Ovary (tissue), 7 donors: ENCODE measurements at regions not wholly inside any gene's neighbourhood (a gene's known extent, or its start where the extent isn't known, plus 50 kb on each side); places are given as distances from the start of the nearest gene placed in this dataset.
"Not testable (repeated sequence)": the region's sequence is repeated elsewhere in the genome, so short reads cannot be mapped to it uniquely, and the experiment has no call there.

ENCODE experiments used
- DNase-seq, 5 donors: peaks; one replicate each; pipeline ENCODE4 v3.0.0-alpha.2; 2019 to 2020
- H3K27ac ChIP-seq, 2 donors: fragments of 200-600 bp; one replicate each; pipeline versions ENCODE4 v1.5.1 to v1.8.0; 2019 to 2022
- H3K27me3 ChIP-seq: fragments of 200-600 bp; one replicate; pipeline ENCODE4 v1.8.0; 2022
- H3K36me3 ChIP-seq: fragments of 200-600 bp; sonication (generic); one replicate; pipeline ENCODE4 v1.5.1; 2019
- H3K4me1 ChIP-seq: one replicate; pipeline ENCODE4 v1.8.1; 2013; ENCODE audit warnings: mild to moderate bottlenecking, moderate library complexity; ENCODE audit not compliant: insufficient read depth
- H3K4me3 ChIP-seq: fragments of 200-600 bp; sonication (generic); one replicate; pipeline ENCODE4 v1.5.1; 2017
- H3K9me3 ChIP-seq, 2 donors: fragments of 200-600 bp in 1 of 2; sonication (generic) in 1 of 2; one replicate each; pipeline versions ENCODE4 v1.5.1 to v1.8.1; 2013 to 2019; ENCODE audit warnings: mild to moderate bottlenecking in 1 of 2, moderate library complexity in 1 of 2
- CTCF ChIP-seq, 3 donors: fragments of 450-650 bp in 2 of 3; fragments of 200-600 bp in 1 of 3; IDR thresholded peaks; one replicate each; pipeline versions ENCODE4 v1.5.1 to v1.8.0; 2016 to 2022; ENCODE audit warnings: antibody characterized with exemption in 3 of 3, mild to moderate bottlenecking in 1 of 3
- EP300 ChIP-seq: sonication (generic); formaldehyde crosslinking; IDR thresholded peaks from one replicate; pipeline ENCODE4 v1.6.1; 2017; ENCODE audit warnings: antibody characterized with exemption
- POLR2A ChIP-seq: fragments of 450-650 bp; IDR thresholded peaks from one replicate; pipeline ENCODE4 v1.6.1; 2017; ENCODE audit warnings: antibody characterized with exemption, mild to moderate bottlenecking, moderate library complexity
- WGBS, 3 donors: extraction: QIAGEN DNeasy Blood & Tissue Kit in 1 of 3; methylation state at CpG; one replicate each; pipeline versions ENCODE4 v1.1.5 to v1.1.7; 2013 to 2017; 5-methylcytosine and 5-hydroxymethylcytosine counted together
- intact Hi-C, 4 donors: fragments of 100-400 bp; cut with DNase I; formaldehyde crosslinking; loops; one replicate each; pipeline versions ENCODE4 v1.11.0 to v1.15.1; 2022 to 2023
- donor health status: DM: no; HTN: no; CAD: no; lungs with moderate emphysema.
- donor health status: DM: no; HTN: no; CAD: no.
- donor health status: Bipolar disorder and iron deficiency.
- donor health status: DM: no; HTN: no; CAD: no.
- donor health status: DM: yes; HTN: yes; CAD: no.

- 67 to 71% (median 69%) methylated on average over 6 of the region's 6 CpGs for WGBS, 3 donors
- Histone ChIP-seq H3K9me3 (no peaks in the 10 kb centered on the region), H3K4me3 (no peak overlapping the region), H3K4me1 (no peaks in the 10 kb centered on the region), H3K27me3 (no peaks in the 10 kb centered on the region), H3K36me3 (no peaks in the 10 kb centered on the region), H3K27ac (no peak overlapping the region)
- DNase-seq: no peak
- TF ChIP-seq CTCF (IDR thresholded peaks at IDR 0.05) (no peak), POLR2A (no peak), EP300 (no peak)
- intact Hi-C loops: no loop called here
These were observed 595.9 kb downstream of the DSC3 start for GRCh38 chr18:30446605-30447004.

- H3K36me3 ChIP-seq: no peaks in the 10 kb centered on the region
- no peak overlapping the region for H3K4me3 ChIP-seq
- no peak for DNase-seq
- intact Hi-C loops: no loop called here
- H3K9me3 ChIP-seq: no peaks in the 10 kb centered on the region
- no peaks in the 10 kb centered on the region for H3K4me1 ChIP-seq
- H3K27ac ChIP-seq: no peak overlapping the region
- 59 to 70% (median 69%) methylated on average over 2 of the region's 2 CpGs for WGBS, 3 donors
- TF ChIP-seq CTCF (IDR thresholded peaks at IDR 0.05): no peak
- no peak for TF ChIP-seq POLR2A
- no peak for TF ChIP-seq EP300
- no peaks in the 10 kb centered on the region for H3K27me3 ChIP-seq
These were observed 598.0 kb downstream of the DSC3 start for GRCh38 chr18:30444544-30444943.

GRCh38 chr18:30440351-30440750 is 602.2 kb downstream of the DSC3 start:
- no peak for DNase-seq
- no peak overlapping the region for H3K27ac ChIP-seq
- no peaks in the 10 kb centered on the region for H3K36me3 ChIP-seq
- no peaks in the 10 kb centered on the region for H3K27me3 ChIP-seq
- no peak for TF ChIP-seq CTCF (IDR thresholded peaks at IDR 0.05)
- no peak for TF ChIP-seq EP300
- no peak for TF ChIP-seq POLR2A
- whole genome bisulfite sequencing, 3 donors: 49 to 74% (median 64%) methylated on average over 2 of the region's 2 CpGs
- intact Hi-C loops: no loop called here
- H3K4me3 ChIP-seq: no peak overlapping the region
- no peaks in the 10 kb centered on the region for H3K9me3 ChIP-seq
- no peaks in the 10 kb centered on the region for H3K4me1 ChIP-seq

- Histone ChIP-seq H3K9me3 (no peaks in the 10 kb centered on the region), H3K4me3 (no peak overlapping the region), H3K27me3 (no peaks in the 10 kb centered on the region), H3K27ac (no peak overlapping the region), H3K36me3 (no peaks in the 10 kb centered on the region), H3K4me1 (no peaks in the 10 kb centered on the region)
- intact Hi-C loops: no loop called here
- TF ChIP-seq EP300: no peak
- no peak for TF ChIP-seq CTCF (IDR thresholded peaks at IDR 0.05)
- TF ChIP-seq POLR2A: no peak
- 92 to 93% (median 93%) methylated on average over 2 of the region's 2 CpGs for WGBS, 3 donors
- no peak for DNase-seq
These were observed 603.4 kb downstream of the DSC3 start for GRCh38 chr18:30439174-30439573.

- WGBS, 3 donors: 27 to 33% (median 33%) methylated on average over 2 of the region's 2 CpGs
- H3K36me3 ChIP-seq: no peaks in the 10 kb centered on the region
- H3K27me3 ChIP-seq: no peaks in the 10 kb centered on the region
- intact Hi-C loops: no loop called here
- no peaks in the 10 kb centered on the region for H3K9me3 ChIP-seq
- TF ChIP-seq CTCF (IDR thresholded peaks at IDR 0.05): no peak
- TF ChIP-seq POLR2A: no peak
- no peak overlapping the region for H3K4me3 ChIP-seq
- no peak overlapping the region for H3K27ac ChIP-seq
- DNase-seq: no peak
- H3K4me1 ChIP-seq: no peaks in the 10 kb centered on the region
These were observed 610.2 kb downstream of the DSC3 start for GRCh38 chr18:30432349-30432748.

- WGBS, 3 donors: 83 to 94% (median 88%) methylated on average over 11 of the region's 11 CpGs
- H3K9me3 ChIP-seq, intact Hi-C loops, DNase-seq, H3K36me3 ChIP-seq, H3K27ac ChIP-seq, H3K4me3 ChIP-seq, H3K4me1 ChIP-seq, H3K27me3 ChIP-seq: not testable (repeated sequence)
These were observed 623.1 kb downstream of the DSC3 start for GRCh38 chr18:30419399-30419798.
